NCI-H146 treated with DMSO at 0.1 percent for 48 hours (cell line): ENCODE measurements at regions not wholly inside any gene's neighbourhood (a gene's known extent, or its start where the extent isn't known, plus 50 kb on each side); places are given as distances from the start of the nearest gene placed in this dataset.
"Not testable (repeated sequence)": the region's sequence is repeated elsewhere in the genome, so short reads cannot be mapped to it uniquely, and the experiment has no call there.

Experiments used
- DNase-seq: peaks from one replicate; lab custom pipeline; 2025; ENCODE audit not compliant: unreplicated experiment; lab: John Stamatoyannopoulos, UW

DNA sequence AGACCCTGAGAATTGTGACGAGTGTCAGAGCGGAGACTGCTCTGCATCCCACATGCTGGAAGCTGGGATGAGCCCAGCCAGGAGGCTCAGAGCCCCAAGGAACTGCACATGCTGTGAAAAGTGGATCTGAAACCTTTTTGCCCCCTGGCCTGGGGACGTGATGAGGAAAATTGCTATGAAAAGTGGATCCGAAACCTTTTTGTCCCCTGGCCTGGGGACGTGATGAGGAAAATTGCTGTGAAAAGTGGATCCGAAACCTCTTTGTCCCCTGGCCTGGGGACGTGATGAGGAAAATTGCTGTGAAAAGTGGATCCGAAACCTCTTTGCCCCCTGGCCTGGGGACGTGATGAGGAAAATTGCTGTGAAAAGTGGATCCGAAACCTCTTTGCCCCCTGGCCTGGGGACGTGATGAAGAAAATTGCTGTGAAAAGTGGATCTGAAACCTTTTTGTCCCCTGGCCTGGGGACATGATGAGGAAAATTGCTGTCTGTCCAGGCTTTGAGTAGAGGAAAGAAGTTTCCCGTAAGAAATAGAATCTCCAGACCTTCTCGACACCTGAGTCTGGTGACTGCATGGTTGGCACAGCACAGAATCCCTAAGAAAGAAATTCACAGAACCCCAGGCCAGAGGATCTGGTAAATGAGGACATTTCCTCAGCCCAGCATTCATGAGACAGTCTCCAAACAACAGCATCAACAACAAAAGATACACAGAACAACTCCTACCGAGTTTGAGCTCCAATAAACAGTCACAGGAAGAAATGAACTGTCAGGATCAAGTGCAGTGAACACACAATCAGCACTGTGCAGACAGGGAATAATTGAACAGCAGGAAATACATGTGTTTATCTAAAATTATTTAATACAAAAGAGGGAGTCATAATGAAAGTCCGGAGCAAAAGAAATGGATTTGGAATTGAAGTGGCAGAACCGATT lies 188.8 kb downstream of the LAT start:
- DNase-seq = not testable (repeated sequence)

GRCh38 chr16:29172098-29172724 lies 187.4 kb downstream of the LAT start:
- DNase-seq = not testable (repeated sequence)

DNA sequence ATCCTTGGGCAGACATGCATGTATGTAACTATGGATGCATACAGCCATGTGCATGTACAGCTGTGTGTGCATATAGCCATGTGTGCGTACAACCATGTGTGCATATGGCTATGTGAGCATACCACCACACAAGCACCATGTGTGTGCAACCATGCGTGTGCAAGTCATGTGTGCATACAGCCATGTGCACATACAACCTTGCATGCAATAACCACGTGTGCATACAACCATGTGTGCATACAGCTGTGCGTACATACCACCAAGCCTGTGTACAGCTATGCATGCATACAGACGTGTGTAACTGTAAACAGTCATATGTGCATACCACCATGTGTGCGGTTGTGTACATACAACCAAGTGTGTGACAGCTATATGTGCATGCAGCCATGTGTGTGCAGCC lies 186.4 kb downstream of the LAT start:
- not testable (repeated sequence) for DNase-seq

- DNase-seq = not testable (repeated sequence)
Measured at GRCh38 chr16:29170393-29171119, 185.7 kb downstream of the LAT start.

DNA sequence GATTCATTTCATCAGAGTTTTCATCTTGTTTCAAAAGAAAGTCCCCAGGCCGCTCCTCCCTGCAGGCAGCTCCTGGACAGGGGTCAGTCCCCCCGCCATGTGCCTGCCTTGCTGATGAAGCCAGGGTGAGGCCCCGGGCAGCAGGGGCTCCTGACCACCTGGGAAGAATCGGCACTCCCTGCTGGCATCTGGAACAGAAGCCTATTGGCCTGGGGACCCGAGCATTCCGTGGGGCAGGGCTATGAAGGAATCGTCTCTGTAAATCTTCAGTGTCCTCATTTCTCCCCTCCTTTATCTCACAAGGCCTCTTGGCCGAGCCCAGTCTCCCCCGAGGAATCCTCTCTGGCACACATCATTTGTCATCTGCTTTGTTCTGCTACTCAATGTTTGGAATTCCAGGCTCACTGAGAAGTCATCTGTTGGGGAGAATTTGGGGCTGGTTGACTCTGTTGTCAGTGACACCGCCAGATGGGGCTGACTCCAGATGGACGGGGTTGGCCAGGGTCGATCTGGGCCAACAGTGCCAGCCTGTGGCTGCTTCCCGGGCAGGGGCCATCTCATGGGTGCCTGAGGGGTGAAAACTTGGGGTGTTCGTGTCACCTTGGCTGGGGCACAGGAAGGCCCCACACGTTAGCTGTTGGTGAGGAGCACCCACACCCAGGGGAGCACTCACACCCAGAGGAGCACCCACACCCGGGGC lies 184.6 kb downstream of the LAT start:
- DNase-seq = not testable (repeated sequence)

DNA sequence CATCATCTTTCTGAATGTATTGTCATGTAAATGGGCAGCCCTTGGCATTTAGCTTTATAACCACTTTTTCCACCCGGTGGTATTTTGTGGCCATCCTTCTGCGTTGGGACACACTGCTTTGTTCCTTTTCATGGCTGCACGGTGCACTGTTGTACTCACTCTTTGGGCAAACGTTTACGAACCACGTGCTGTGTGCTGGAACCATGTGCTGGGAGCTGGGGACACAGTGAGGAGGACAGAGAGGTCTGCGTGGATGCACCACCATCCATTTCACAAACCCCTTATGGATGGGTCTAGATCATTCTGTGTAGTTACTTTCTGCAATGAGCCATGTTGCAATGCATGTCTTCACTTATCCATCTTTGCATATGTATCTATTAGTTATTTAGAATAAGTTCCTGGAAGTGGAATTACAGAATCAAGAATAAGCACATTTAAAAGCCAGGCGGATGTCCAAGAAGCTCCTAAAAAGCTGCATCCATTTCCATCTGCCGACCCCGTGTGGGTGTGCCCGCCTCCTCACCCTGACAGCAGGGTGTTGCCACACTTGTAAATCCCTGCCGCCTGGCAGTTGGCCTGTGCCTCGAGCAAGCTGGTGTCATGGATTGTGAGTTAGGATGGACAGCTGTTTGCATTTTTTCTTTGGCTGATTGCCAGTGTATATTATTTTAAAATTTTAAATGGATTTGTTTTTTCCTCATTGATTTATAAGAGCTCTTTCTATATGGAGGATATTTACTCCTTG lies 183.8 kb downstream of the LAT start:
- DNase-seq = not testable (repeated sequence)

DNA sequence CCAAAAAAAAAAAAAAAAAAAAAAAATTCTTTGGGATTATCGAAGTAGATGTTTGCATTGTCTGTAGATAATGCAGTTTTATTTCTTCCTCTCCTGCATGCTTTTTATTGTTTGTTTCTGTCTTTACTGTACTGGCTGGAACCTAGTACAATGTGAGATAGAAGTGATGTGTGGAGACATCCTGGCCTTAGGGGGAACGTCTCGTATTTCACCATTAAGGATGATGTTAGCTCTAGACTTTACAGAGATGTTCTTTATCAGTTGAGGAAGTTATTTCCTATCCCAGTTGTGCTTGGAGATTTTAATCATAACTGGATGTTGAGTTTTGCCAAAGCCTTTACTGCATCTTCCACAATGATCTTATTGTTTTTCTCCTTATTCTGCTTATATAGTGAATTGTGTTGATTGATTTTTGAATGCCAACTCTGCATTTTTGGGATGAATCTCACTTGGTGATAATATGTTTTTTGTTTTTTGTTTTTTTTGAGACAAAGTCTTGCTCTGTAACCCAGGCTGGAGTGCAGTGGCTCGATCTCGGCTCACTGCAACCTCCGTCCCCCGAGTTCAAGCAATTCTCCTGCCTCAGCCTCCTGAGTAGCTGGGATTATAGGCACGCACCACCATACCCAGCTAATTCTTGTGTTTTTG lies 179.7 kb downstream of the LAT start:
- DNase-seq = not testable (repeated sequence)

- DNase-seq = not testable (repeated sequence)
Measured at GRCh38 chr16:29160171-29160570, 175.3 kb downstream of the LAT start.

DNA sequence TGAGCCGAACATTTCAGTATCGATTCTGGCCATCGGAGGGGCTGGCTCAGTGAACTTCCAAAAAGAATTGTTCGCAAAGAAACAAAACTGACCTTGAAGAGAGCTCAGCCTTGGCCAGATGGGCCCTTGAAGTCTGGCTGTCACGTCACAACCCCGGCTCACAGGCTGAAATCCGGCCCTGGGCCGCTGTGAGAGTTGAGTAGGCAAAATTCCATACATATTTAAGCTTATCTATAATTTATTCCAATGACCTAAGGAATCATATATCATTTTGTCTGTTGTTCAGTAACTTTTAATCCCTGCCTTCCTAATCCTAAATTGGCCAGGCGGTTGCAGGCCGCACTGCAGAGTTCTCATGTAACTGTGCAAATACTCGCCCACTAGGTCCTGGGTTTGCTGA lies 174.8 kb downstream of the LAT start:
- not testable (repeated sequence) for DNase-seq

- DNase-seq = no peak
Measured at GRCh38 chr16:29158785-29159184, 173.9 kb downstream of the LAT start.

DNA sequence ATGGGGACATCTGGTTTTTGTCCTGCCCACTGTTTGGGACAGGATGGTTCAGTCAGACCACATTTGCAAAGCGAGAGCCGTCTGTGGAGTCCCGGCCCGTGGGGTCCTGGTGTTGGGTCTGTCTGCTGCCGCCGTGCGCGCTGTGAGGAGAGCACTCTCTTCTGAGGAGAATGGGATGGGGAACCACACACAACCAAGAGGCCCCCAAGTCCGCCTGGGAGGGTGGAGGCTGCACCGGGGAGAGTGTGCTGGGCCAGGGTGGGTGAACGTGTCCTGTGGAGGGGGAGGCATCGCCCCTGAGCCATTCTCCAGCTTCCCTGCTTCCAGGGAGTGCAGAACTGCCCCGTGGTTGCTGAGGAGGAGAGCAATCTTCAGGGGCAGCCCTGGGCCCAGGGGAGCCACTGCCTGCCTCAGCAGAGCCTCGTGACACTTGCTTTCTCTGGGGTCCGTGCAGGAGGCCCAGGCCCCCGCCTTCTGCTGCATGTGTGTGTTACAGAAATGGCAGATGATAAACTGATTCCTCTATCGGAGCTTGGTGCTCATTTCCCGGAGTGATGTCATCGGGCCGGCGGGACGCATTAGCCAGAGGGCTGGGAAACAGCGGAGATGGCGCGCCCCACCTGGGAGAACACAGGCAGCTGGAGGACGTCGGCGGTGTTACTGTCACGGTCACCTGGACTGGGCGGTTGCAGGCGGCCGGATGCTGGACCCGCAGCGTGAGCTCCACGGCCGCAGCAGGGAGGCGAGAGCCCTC lies 173.4 kb downstream of the LAT start:
- DNase-seq = not testable (repeated sequence)

- not testable (repeated sequence) for DNase-seq
Measured at GRCh38 chr16:29157051-29157923, 172.4 kb downstream of the LAT start.

DNA sequence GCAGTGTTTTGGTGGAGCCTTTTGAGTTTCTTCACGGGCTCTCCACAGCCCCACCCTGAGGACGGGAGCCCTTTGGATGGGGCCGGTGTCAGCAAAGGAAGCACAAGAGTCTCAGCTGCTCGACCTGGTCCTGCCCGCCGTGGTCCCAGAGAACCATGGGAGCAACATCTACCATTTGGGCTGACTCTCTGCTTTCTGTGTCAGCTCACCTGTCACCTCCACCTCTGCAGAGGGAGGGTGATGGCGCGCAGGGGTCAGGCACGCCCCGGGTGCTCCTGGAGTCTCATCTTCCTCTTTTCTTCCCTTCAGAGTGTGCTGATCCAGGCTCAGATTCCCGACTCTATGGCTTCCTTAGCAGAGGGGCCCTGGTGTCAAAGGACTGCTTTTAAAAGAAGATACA lies 171.7 kb downstream of the LAT start:
- DNase-seq = no peak

- DNase-seq = not testable (repeated sequence)
Measured at GRCh38 chr16:29155866-29156200, 171.0 kb downstream of the LAT start.

GRCh38 chr16:29155131-29155865 lies 170.4 kb downstream of the LAT start:
- not testable (repeated sequence) for DNase-seq

- DNase-seq = no peak
Measured at GRCh38 chr16:29154676-29155121, 169.8 kb downstream of the LAT start.

- no peak for DNase-seq
Measured at GRCh38 chr16:29154088-29154487, 169.2 kb downstream of the LAT start.
